ENCODE measurements at regions not wholly inside any gene's neighbourhood (a gene's known extent, or its start where the extent isn't known, plus 50 kb on each side); places are given as distances from the start of the nearest gene placed in this dataset.

DNA sequence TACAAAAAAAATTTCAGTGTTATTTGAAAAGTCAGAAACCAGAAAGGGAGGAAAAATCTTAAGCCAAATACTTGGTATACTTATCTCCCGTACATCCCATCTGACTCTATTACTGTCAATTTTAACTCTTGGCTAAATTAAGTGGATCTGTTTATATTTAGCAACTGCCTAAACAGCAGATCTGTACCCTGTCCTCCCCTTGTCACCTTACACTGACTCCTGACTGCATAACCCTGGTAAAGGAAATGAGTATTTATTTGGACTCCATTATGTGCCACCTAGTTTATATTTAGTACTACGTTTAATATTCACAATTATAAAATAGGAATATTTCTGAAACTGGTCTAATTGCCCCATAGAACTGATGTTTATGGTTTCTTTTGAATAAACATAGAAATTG lies 730.2 kb upstream of the GJE1 start:
- no peak for DNase-seq (ENCODE audit: low spot score)
- no peaks in the 10 kb centered on the region for H3K36me3 ChIP-seq
- peak overlapping the region; percentile 71 to 88 for H3K27ac ChIP-seq
- no peaks in the 10 kb centered on the region for H3K9me3 ChIP-seq
- TF ChIP-seq, protein P1, sequence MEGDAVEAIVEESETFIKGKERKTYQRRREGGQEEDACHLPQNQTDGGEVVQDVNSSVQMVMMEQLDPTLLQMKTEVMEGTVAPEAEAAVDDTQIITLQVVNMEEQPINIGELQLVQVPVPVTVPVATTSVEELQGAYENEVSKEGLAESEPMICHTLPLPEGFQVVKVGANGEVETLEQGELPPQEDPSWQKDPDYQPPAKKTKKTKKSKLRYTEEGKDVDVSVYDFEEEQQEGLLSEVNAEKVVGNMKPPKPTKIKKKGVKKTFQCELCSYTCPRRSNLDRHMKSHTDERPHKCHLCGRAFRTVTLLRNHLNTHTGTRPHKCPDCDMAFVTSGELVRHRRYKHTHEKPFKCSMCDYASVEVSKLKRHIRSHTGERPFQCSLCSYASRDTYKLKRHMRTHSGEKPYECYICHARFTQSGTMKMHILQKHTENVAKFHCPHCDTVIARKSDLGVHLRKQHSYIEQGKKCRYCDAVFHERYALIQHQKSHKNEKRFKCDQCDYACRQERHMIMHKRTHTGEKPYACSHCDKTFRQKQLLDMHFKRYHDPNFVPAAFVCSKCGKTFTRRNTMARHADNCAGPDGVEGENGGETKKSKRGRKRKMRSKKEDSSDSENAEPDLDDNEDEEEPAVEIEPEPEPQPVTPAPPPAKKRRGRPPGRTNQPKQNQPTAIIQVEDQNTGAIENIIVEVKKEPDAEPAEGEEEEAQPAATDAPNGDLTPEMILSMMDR (IDR thresholded peaks at IDR 0.05), result no peak
- H3K27me3 ChIP-seq, result no peaks in the 10 kb centered on the region
- H3K4me3 ChIP-seq, result peak overlapping the region in 1 of 2 donors; percentile 39
- peaks cover 0 to 16% of the 10 kb centered on the region in 2 donors for H3K4me1 ChIP-seq

DNA sequence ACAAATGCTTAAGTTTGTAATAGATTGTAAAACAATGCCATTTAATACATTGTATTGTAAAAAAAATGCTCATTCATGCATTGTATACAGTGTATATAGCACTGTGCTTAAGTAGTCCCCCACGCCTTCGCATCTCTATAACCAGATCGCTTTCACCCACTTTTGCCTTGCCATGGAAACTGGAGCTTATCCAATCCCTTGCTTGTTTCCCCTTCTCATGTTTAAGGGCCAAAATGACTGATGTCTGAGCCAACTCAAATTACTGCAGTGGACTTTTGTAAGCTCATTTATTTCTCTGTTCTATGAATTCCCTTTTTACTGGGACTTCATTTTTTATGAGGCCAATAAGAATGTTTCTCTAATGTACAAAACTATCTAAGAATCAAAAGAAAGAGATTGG lies 730.9 kb upstream of the GJE1 start:
- Histone ChIP-seq H3K27me3 (no peaks in the 10 kb centered on the region), H3K4me1 (peaks cover 0 to 16% of the 10 kb centered on the region in 2 donors), H3K9me3 (no peaks in the 10 kb centered on the region), H3K36me3 (no peaks in the 10 kb centered on the region), H3K27ac (peak overlapping the region; percentile 71 to 88), H3K4me3 (no peak overlapping the region)
- TF ChIP-seq, protein P1 (IDR thresholded peaks at IDR 0.05), result no peak
- no peak for DNase-seq (ENCODE audit: low spot score)

DNA sequence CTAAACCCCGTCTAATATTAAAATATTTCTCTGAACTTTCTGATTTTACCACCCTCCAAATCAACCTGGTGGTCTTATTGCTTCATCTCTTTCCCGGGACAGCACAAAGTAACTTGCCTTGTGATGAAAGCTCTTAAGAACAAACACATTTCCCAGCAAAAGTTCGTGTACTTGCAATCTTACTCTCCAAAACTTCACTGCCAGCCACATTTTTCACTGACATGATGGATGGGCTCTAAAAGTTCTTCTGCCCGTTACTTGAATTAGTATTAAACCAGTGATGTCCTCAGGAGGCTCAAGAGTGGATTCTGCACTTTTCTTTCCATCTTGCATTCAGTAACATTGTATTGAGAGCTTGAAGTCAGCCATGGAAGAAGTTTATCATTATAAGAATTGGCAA lies 731.6 kb upstream of the GJE1 start:
- no peaks in the 10 kb centered on the region for H3K9me3 ChIP-seq
- H3K4me1 ChIP-seq, result peaks cover 0 to 16% of the 10 kb centered on the region in 2 donors
- no peak overlapping the region for H3K4me3 ChIP-seq
- H3K27me3 ChIP-seq, result no peaks in the 10 kb centered on the region
- H3K36me3 ChIP-seq, result no peaks in the 10 kb centered on the region
- TF ChIP-seq, protein P1 (IDR thresholded peaks at IDR 0.05), result no peak
- peak overlapping the region in 1 of 2 donors; percentile 88 for H3K27ac ChIP-seq
- no peak for DNase-seq (ENCODE audit: low spot score)

DNA sequence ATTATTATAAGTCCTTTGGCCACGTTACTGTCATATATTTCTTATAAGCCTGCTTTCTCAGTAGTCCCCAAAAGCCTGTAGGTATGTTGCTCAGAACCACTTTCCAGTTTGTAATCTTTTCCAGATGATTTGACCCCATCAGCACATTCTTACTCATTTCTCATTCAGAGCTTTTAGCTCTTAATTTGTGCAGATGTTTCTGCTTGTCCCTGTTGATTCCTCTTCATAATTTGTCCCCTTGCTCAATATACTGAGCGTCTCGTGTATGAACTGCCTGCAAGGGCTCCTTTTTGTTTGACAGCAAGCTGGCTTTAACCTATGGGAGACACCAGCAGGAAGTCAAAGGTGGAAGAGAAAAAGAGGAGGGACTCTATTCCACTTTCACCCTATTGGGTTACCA lies 733.8 kb upstream of the GJE1 start:
- H3K27ac ChIP-seq, result no peak overlapping the region
- no peaks in the 10 kb centered on the region for H3K27me3 ChIP-seq
- no peak for DNase-seq (ENCODE audit: low spot score)
- TF ChIP-seq, protein P1 (IDR thresholded peaks at IDR 0.05), result no peak
- no peaks in the 10 kb centered on the region for H3K9me3 ChIP-seq
- H3K4me1 ChIP-seq, result peaks cover 0 to 16% of the 10 kb centered on the region in 2 donors
- H3K4me3 ChIP-seq, result no peak overlapping the region
- H3K36me3 ChIP-seq, result no peaks in the 10 kb centered on the region

DNA sequence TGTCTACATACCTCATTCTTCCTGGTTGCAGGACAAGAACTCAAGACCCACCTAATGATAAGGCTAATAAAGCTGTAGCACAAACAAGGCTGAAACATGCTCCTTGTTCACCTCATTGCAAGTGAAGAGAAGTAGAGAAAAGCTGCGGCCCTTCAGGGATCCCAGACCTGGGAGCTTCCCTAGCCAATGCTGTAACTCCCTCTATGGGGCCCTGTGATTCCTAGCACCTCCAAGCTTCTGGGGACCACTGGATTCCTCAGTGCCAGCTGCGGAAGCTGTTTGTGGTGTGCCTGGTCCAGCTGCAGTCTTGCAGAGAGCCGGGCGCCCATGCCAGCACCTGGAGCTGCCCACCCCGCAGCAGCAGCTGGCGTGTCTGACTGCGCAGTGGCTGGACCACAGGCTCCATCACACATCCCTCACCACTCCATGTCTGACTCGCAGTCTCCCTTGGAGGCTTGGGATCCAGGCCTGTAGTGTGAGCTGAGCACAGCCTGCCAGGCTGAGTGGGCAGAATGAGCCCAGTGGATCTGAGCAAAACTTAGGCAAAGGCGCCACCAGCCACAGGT lies 737.2 kb upstream of the GJE1 start:
- H3K4me1 ChIP-seq, result no peaks in the 10 kb centered on the region
- no peaks in the 10 kb centered on the region for H3K9me3 ChIP-seq

More for the DNA sequence above, 737.2 kb upstream of the GJE1 start:
- no peak for DNase-seq (ENCODE audit: low spot score)
- TF ChIP-seq, protein P1 (IDR thresholded peaks at IDR 0.05), result no peak
- no peaks in the 10 kb centered on the region for H3K27me3 ChIP-seq
- H3K4me3 ChIP-seq, result no peak overlapping the region
- H3K27ac ChIP-seq, result no peak overlapping the region
- H3K36me3 ChIP-seq, result no peaks in the 10 kb centered on the region

Data from right atrium auricular region (tissue), 2 donors.